Left renal cortex interstitium (tissue), 4 donors: ENCODE measurements at regions not wholly inside any gene's neighbourhood (a gene's known extent, or its start where the extent isn't known, plus 50 kb on each side); places are given as distances from the start of the nearest gene placed in this dataset.

Source experiments
- DNase-seq, 4 donors: peaks; one replicate each; pipeline ENCODE4 v3.0.0-alpha.2; 2013; ENCODE audit warnings: low read depth in 4 of 4, low spot score in 2 of 4, missing footprints in 1 of 4

DNA sequence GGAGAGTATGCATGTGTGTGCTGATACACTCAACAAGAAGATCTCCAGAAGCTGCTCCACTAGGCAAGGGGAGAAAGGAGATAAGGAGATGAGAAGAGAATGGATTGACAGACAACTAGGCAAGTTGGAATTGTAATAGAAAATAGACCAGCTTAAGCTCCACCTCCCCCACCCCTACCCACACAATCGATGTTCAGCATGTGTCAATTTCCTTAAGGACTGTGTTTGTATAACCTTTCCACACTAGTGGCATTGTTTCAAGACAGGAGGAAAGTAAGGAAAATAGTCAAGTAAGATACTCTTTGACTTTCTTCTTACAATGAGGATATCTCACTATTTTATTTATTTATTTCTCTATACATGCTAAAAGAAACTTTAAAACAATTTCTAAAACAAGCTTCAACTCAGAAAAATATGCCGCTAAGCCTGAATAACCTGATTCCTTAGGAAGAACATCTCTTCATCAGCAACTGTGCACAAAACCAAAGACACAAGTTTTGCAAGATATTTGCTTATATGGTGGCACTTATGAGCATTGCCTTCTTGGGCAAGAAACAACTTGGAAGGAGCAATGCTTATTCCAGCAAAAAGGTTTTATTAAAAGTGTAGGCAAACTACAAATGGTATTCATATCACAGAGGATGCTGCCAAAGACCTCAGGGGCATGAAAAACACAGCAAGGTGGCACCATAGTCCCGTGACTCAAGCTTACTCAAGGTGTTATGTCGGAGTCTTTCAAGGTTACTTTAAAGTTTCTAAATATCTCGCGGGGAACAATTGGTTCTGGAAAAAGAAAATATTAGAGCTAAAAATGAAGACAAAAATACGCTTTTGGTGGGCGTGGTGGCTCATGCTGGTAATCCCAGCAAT lies 249.1 kb downstream of the COL12A1 start:
- no peak for DNase-seq

DNA sequence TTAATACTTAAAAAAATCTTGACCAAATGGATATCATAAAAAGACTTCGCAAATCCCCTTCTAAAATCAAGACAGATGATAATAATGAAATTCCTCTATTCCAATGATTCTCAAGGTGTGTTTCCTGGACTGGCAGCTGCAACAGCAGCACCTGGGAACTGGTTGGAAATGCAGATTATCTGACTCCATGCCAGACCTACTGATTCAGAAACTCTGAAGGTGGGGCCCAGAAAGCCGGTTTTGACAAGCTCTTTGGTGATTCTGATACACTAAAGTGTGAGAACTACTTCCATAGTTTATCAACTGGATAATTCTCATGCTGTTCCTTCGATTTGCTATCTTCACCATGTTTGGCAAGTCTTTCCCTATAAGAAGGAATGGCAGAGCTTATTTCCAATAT lies 252.1 kb downstream of the COL12A1 start:
- DNase-seq = no peak

DNA sequence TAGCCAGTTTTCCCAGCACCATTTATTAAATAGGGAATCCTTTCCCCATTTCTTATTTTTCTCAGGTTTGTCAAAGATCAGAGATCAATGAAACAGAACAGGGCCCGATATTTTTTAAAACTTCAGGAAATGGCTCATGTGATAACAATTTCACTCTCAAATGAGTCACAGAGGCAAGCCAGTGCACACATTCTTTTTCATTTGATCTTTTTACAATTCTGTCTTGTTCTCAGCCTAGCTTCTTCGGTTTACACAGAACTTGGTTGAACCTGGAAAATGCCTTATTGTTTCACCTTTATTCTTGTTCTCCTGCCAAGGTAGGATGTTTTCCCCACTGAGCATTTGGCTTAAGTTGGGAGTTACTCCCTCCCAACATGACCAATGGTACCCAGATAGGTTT lies 258.9 kb downstream of the COL12A1 start:
- no peak for DNase-seq

DNA sequence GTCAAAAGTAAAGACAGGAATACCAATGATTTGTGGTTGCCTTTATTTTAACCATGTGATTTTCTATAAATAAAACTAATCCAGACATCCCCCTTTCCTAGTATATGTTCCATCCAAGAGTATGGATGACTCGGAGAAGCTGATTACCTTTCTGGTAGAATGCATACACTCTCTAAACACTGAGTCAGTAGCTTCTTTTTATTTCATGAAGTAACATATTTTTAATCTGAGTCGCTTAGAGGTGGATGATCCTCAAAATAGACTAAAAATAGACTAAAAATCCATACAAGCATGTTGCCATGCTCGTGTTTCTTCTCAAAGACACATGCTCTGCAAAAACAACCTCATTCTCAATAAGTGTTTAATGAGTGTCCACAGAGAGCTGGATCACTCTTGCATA lies 263.7 kb downstream of the COL12A1 start:
- no peak for DNase-seq

DNA sequence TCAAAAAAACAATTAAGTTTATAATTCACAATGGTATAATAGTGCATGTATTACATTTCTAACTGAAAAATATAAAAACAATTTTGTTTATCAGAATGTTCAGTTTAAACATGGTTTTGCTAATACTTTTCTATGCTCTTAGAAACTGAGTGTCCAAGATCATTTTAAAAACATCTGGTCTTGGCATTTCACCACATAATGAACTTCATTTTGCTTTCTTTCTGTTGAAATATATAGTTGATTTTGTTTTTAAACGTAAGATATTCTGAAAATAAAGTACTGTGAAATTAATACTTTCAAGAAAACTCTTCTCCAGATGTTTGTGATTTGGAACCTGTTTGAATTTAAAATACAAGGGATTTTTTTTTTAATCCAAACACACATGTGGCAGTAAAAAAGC lies 264.4 kb downstream of the COL12A1 start:
- DNase-seq = no peak

DNA sequence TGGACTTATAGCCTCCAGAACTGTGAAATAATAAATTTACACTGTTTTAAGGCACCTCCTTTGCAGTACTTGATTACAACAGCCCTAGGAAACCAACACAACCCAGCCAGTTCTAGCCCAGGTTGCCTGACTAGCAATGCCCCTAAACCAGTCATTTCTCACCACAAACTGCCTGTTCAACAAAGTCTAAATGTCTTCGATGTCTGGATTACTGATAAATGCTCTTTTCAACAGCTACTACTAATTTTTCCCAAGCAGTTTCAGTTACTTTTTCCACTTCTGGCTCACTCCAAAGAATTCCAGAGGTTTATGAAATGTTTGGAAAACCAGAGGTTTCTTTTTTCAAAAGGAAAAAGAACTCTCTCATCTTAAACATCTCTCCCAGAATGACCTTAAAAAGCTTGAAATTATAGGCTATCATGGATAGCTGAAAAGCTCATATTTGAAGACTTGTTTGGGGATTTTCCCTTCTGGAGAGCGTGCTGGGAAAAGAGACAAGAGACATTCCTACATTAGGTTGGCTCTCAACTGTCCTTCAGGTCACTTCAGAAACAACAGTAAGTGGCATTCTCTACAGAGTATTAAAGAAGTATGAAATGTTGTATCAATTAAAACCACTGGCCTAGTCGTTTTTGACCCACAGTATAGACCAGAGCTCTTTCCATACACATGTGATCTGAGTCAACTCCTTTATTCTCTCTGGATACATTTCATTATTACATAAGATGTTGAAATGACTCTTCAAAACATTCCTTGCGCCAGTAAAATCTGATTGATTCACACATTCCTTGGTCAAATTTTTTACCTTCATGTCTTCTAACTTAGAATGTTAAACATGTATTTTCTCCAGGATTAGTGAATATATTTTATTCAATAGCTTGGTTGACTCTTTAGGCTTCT lies 265.9 kb downstream of the COL12A1 start:
- no peak for DNase-seq

DNA sequence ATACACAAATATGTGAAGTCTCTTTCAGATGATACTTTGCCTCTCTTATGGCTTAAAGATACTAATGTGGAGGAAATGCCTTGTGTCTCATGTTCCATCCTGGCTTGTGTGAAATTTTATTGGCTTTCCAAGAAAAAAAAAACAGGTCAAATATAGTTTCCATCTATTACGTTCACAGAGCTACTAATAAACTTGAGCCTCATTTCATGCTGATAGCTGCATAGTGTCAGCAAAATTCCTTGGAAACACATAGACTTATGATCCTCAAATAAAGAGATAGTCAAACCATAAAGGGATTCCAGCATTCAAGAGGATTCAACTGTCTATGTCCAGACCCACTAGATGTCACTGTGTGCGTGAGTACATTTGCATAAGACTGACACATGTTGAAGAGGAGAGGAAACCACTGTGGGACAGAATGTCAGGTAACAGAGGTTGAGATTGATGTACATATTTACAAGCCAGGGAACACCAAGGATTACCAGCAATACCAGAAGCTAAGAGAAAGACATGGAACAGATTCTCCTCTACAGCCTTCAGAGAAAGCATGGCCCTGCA lies 266.6 kb downstream of the COL12A1 start:
- no peak for DNase-seq

DNA sequence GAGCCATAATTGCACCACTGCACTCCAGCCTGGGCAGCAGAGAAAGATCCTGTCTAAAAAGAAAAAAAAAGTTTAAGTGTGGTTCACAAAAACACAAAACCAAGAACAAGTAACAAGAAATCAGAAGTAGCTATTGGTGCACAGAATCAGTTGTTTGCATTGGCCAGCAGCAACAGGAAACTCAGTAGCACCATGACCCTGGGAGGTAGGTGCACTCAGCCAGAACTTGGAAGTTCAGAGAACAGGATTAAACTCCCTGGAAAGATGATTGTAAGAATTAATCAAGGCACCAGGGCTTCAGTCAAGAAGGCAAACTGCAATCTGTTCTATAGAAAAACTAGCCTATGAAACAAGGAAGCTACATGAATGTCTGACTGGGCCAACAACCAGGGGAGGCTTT lies 267.9 kb downstream of the COL12A1 start:
- DNase-seq = no peak

DNA sequence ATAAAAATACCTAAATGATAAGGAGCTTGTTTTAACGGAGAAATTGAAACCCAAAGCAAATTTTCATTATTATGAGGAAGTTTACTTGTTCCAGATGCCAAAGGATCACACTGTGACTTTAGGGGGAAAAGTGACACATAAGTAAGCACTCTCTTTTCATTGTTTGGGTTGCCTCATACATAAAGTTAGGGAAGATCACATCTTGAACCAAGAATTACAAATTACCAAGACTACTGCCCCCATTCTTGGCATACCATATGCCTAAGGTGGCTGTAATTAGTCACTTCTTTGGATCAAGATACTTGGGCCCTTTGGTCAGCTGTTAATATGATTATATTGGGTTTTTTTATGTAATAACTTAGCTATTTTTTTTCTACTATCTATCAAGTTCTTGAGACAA lies 269.0 kb downstream of the COL12A1 start:
- no peak for DNase-seq

DNA sequence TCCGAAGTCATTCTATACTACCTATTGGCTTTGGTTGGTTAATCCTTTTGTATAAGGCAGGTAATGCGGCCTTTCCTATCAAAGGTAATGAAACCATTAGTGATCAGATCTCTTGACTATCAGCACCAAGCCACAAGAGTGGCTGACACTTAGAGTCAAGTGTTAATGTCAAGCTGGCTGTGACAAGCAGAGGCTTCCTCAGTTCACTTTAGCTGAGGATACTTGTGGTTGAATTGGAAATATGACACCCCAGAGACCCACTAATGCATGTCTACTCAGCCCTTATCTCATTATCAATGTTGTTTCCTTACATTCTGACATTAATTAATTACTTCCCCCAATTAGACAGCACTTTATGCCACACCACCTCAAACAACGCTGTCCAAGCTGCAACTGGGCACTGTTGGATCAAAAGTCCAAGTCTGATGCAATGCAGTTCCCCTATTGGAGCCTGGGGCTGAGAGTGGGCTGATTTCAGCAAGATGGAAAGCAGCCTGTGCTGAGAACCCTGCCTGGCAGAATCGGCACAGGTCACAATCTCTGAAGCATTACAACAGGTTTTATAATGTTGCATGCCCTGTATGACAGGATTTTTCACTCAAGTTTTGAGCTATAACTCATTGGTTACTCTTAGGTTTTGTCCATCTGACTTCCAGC lies 273.5 kb downstream of the COL12A1 start:
- no peak for DNase-seq

DNA sequence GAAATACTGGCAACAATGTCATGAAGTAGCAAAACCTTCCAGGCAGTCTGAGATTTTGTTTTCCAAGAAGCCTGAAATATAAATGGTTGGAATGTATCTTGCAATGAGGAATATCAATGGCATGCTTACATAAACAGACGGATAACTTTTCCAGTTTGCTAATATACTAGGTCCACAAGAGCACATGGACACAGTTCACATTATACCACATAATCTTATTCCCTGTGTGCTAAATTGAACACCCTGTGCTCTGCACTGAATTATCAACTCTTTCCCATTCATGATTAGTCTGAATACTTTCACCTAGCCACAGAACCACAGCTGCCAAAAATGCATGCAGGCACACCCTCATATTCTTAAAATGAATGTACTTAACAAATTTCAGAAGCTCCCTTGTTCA lies 274.3 kb downstream of the COL12A1 start:
- no peak for DNase-seq

DNA sequence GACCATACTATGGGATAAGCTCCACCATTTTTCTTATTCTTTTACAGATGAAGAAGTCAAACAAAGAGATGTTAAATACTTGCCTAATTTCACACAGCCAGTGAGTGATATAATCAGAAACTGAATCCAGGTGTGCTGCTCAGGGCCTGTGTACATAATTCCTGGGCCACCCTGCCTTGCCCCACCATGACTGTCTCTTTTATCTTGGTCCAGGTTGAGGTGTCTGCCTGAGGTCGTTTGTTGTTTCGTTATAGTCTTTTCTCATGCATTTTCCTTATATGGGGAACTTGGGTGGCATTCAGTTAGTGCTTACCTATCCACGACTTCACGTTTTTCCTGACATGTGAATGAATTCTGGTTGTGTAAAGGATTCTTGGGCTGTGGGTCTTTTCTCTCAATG lies 277.6 kb downstream of the COL12A1 start:
- DNase-seq = no peak

DNA sequence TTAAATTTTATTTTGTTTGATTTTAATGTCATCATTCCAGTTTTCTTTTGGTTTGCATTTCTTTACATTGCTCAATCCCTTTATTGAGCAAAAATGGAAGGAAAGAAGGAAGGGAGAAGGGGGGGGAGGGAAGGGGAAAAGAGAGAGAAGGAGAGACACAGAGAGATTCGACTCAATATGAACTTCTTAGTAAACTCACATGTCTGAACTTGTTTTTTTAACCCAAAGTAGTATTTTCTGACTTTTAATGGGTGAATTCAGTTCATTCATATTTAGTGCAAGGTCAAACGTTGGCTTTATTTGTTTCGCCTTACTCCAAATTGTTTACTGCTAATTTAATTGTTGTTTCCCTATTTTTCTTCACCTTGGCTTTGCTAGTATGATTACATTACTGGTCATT lies 278.6 kb downstream of the COL12A1 start:
- DNase-seq = no peak

DNA sequence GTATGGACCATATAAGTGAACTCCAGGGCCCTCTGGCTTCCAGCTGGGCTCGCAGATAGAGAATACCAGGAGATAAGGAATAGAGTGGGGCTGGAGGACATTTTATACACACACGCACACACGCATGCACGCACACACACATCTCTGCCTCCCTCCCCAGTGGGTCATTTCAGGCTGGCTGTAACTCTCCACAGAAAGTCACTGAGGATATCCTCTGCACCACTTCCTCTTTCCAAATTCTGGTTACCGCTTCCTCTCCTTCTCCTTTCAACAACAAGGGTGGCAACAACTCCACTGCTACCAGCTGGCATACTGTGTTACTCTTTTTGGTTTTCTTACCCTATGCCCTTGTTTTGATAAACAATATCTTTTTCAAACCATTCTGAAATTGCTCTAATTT lies 280.2 kb downstream of the COL12A1 start:
- DNase-seq = no peak

DNA sequence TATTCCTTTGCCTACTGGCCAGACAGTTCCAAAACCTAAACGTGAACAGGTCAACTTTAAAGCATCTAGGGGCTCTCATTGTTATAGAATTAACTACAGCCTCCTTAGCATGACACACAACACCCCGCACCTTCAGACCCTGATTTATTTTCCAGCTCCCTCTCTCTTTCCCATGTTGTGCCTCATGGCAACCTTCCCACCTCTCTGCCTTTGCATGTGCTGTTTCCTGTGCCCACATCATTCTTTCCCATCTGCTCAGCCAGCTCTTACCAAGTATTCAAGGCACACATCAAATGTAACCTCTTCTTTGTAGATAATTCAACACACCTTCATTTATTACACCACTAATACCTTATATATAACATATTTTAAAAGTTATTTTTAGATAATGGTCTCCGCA lies 291.0 kb downstream of the COL12A1 start:
- no peak for DNase-seq

DNA sequence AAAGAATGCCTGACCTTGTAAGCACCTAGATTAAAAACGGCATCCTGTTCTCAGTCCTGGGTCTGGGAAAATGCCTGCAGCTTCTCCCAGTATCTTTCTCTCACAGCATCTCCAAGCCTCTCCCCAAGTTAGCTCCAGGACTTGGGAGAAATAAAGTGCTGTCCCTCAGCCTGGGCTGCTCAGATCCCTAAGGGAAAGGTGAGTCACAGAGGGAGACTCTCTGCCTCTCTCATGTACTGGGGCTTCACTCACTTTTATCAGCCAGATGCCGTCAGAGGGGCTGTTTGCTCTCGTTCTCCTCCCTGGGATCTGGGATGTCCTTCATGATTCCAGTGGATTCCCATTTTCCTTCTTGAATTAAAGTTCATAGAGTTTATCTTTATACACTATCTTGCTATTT lies 293.6 kb downstream of the COL12A1 start:
- no peak for DNase-seq

DNA sequence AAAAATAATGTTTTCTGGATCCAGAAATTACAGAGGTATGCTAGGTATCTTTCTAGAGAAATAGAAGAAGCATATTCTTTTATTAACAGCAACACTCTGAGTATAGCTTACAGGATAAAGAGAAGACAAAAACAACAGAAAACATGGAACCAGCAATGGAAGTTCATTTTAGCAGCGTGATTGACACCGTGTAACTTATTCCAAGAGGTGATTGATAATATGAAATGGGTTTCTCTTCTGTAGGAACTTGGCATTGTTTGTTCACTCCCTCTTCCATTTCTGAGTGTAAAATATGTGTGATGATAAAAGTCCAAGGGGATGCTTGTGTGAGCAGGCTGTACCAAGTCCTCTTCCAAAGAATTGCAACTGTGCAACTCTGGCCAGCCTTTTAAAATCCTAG lies 303.0 kb downstream of the COL12A1 start:
- DNase-seq = no peak

DNA sequence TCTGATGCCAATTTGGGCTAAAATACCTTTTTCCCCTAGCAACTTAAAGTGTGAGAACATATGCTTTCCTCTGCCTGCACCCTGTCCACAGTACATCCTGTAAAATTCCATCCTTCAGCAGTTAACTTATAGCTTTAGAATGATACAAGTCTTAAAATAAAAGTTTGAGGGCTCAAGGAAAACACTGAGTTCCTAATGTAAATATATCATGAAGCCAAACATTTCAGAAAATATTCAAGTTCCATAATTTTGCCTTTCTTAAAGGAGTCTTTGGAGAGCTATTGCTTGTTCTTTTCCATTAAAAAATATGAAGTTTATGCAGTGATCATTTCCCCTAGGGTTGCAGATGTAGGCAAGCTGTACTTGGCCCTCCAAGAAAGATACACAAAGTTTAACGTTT lies 303.8 kb downstream of the COL12A1 start:
- DNase-seq = no peak

DNA sequence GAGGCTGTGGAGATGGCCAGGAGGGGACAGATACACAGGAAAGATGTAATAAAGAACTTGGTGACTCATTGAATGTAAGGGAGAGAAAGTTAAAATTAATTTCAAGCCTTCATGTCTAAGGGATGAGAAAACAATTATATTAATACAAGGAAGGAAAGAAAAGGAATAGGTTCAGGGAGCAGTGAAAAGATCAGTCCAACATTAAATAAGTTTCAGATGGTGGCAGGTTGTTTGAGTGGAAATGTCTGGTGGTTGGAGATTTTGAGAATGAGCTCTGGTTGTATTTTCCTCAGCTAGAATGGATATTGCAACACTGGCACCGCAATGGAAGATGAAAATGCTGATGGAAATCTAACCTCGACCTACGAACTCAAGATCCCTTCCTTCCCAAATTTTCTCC lies 304.3 kb downstream of the COL12A1 start:
- no peak for DNase-seq

DNA sequence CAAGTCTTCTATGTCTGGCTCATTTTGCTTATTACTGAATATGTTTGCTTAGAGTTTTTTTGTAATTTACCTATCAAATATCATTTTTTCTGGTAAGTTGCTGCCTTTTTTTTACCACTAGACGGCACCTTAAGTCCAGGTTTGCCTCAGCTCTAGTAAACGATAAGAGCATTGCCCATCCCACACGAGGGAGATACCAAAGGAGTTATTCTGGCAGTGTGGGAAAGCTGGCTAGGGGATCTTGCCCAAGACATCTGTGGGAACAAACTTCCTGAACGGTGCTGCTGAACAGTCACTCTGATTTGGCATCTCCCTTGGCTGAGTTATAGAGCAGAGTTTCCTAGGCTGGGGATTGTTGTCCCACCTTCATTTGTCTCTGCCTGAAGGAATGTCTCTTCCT lies 306.4 kb downstream of the COL12A1 start:
- DNase-seq = no peak

DNA sequence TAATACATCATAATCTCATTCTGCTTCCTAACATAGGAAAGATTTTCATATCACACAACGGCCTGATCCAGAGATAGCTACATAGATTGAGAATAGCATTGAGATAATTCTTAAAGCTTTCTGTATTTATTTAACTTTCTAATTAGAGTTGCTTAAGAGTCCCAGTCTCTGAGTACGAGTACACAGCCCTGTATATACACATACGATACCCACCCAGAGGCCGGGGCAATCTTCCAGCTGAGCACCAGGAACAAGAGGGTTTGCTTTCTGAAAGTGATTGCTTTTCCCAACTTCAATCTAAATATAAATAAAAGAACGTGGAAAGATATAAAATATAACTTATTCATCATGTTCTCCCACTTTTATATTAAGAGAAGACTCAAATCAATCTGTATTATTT lies 313.8 kb downstream of the COL12A1 start:
- DNase-seq = no peak
